ENCODE measurements at regions not wholly inside any gene's neighbourhood (a gene's known extent, or its start where the extent isn't known, plus 50 kb on each side); places are given as distances from the start of the nearest gene placed in this dataset.

DNA sequence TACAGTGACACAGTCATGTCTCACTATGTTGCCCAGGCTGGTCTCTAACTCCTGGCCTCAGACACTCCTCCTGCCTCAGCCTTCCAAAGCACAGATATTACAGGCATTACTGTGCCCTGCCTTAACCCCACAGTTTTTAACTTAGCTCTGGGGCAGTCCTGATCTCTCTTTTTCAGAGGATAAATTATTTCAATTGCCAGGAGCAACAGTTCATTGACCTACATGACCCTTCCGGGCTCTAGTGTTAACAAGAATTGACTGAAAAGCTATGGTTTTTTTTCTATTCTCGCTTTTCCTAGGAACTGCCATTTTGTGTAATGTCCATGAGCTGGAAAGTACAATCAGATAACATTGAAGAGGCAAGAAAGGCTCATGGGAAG, 92.8 kb downstream of the HNRNPLL start:
- no peak for DNase-seq (ENCODE audit: low read depth in 2 of 2)

DNA sequence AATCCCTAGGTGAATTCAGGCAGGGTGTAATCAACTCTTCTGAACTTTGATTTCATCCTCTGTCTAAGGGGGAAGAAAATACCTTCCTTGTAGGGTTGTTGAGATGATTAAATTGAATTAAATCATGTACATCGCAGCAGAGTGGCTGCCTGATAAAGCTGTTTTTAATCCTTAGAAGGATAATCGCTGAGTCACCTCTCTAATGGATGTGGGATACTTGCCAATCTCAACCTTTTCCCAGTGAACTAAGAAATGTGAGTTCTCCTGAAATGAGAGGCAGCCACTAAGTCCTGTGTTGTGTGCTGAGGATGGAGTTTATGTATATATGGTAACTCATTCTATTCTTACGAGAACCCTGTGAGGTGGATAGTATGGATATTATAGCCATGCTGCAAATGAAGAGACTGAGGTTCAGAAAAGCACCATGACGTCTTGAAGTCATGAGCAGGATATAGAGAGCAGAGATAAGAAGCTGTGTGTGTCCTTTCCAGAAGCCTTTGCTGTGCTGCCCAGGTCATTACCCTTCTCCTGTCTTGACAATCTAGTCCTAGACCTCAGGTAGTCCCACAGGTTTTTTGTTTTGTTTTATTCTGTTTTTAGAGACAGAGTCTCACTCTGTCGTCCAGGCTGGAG, 93.3 kb downstream of the HNRNPLL start:
- DNase-seq (ENCODE audit: low read depth in 2 of 2) = no peak

DNA sequence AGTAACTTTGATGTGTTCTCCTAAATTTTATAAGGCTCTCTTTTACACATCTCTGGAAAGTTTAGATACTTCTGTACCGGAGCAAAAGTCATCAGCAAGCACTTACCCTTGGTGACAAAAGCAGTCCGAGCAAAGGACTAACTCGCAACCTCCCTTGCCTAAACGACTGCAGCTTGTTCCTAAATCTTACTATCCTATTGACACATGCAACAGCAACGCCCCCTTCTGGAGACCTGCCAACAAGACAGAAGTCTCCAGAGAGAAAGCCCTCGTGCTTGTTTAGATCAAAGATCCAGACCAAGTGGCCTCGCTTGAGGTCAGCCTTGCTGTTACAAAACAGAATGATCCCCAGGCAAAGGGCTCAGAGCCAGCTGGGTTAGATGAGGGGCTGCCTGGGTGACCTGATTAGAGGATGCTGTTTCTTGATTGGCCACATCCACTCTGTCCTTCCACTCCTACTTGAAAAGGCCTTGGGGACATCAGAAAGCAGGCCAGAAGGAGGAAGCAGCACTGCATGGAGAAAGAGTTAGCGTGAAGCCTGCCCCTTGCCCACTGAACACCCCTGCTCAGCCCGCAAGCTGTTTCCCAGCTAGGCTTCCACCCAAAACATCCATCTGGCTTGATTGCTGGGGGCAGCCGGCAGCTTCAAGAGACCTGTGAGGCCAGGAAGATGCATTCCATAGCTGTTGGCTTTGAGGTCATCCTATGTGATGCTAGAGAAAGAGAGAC, 94.3 kb downstream of the HNRNPLL start:
- DNase-seq (ENCODE audit: low read depth in 2 of 2) = peak; percentile 36 to 60

DNA sequence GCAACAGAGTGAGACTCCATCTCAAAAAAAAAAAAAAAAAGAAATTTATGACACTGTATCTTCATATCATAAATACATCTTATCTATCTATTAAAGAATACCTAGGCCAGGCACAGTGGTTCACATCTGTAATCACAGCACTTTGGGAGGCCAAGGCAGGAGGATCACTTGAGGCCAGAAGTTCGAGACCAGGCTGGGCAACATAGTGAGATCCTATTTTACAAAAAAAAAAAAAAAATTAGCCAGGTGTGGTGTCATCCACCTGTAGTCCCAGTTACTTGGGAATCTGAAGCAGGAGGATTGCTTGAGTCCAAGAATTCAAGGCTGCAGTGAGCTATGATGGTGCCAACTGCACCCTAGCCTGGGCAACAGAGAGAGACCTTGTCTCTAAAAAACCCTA, 95.0 kb downstream of the HNRNPLL start:
- no peak for DNase-seq (ENCODE audit: low read depth in 2 of 2)

DNA sequence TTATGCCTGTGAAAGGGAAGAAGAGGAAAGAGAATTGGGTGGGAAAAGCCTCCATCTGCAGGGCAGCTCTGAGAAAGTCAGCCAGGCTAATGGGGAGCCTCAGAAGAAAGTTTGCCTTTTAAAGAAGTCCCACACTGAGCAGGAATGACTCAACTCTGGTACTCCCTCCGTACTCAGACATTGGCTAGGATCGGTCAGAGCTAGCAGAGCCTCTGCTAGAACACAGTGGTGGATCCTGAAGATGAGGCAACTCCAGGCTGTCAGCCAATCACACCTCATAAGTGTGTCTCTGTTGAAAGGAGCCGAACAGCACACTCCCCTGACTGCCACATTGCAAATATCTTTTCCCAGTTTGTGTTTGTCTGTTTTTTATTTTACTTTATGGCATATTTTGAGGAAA, 96.9 kb downstream of the HNRNPLL start:
- DNase-seq (ENCODE audit: low read depth in 2 of 2) = no peak

DNA sequence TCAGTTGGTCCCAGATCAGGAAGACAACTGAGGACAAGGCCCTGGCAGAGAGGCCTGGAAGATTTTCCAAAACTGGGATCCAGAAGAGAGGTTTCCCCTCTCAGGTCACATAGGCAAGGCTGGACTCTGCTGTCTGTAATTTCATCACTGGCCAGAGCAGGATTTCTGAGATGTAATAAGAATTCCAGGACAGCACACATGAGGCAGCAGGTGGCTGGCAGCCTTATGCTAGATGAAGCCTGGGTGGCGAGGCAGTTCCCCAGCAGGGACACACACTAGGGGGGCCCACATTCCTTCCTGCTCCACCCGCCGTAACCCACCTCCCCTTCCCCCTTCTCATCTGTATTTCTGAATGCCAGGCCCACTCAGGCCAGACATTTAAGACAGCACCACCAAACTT, 98.6 kb downstream of the HNRNPLL start:
- DNase-seq (ENCODE audit: low read depth in 2 of 2) = no peak

DNA sequence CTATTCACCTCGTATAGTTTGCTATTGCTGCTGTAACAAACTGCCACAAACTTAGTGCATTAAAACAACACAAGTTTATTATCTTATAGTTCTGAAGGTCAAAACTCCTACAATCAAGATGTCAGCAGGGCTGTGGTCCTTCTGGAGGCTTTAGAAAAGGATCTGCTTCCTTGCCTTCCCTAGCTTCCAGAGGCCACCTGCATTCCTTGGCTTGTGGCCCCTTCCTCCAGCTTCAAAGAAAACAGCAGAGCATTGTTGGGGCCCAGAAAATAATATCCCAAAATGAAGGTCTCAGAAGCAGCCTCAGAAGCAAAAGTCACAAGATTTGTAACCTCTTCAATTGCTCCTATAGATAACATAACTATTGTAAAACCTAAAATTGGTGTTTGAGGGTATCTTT, 100.6 kb downstream of the HNRNPLL start:
- DNase-seq (ENCODE audit: low read depth in 2 of 2) = no peak

DNA sequence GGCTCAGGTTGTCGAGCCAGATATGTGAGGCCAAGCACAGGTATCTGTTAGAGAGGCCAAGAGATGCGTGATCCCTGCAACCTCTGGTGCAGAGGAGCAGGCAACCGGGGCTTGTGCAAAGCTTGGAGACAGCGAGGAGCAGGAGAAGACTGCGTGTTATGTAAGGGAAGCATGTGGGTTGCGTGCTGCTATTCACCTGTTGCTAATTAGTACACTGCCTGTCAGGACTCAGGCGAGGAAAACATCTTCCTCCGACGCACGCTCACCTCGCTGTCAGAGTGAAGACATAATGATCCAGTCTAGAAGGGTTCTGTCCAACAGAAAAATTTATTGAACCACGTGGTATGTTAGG, 102.5 kb downstream of the HNRNPLL start:
- no peak for DNase-seq (ENCODE audit: low read depth in 2 of 2)

DNA sequence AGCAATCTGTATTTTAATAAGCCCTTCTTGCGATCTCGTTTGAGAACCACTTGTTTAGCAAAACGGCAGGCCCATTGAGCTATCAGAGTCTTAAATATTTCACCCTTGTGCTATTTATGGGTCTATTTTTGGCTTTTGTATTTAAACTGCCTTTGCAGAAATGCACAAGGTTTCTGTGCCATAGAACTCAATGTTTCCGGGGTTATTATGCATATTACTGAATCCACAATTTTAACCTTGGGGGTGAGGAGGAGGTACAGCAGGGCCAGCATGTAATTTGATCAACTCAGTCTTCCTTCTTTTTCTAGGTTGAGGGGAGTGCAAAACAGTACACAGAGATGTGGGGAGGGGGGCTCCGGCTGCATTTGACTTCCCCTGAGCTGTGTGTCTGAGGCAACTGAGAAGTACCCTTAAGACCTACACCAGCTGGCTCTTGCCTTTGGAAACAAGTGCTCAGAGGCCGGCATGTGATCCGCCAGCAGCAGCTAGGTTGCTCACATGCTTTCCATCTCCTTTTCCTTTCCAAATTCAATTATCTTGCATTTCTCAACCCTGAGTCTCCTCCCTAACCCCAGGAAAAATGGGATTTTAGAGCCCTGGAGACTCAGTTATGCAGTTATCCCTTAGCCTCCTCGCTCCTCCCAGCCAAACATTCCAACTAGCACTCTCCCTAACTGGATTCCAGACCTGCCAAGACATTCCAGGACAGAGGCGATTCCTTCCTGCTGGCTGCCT, 103.0 kb downstream of the HNRNPLL start:
- no peak for DNase-seq (ENCODE audit: low read depth in 2 of 2)

DNA sequence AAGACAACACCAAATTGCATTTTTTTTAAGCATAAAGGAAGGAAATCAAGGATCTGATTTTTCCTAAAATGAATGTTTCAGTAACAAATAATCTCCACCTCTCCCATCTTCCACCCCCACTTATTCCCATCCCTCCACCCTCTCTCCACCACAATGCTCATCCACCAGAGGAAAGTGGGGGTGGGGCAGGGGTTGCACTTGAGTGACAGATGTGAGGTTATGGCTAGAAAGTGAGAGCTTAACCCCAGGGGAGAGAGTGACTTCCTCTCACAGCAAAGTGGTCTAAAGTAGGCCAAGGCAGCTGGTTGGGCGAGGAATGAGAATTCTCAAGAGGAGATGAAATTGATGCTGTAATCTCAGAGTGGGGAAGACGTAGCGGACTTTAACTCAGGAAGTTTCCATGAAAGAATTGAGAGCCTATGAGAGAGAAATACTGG, 104.7 kb downstream of the HNRNPLL start:
- no peak for DNase-seq (ENCODE audit: low read depth in 2 of 2)

DNA sequence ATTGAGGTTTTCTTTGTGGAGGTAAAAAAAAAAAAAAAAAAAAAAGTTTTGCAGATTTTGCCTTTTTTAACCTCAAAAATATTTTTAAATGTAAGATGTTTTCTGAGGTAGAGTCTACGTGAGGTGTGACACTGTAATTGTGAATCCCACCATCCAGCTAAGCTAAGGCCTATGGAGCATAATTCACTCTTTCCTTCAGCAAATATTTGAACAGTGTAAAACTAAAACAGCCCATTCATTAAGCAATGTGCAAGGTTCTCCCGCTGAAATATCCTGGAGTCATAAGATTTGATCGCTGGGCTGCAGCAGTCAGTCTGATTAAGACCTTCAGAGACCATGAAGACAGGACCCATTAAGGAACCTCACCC, 105.1 kb downstream of the HNRNPLL start:
- DNase-seq (ENCODE audit: low read depth in 2 of 2) = no peak

DNA sequence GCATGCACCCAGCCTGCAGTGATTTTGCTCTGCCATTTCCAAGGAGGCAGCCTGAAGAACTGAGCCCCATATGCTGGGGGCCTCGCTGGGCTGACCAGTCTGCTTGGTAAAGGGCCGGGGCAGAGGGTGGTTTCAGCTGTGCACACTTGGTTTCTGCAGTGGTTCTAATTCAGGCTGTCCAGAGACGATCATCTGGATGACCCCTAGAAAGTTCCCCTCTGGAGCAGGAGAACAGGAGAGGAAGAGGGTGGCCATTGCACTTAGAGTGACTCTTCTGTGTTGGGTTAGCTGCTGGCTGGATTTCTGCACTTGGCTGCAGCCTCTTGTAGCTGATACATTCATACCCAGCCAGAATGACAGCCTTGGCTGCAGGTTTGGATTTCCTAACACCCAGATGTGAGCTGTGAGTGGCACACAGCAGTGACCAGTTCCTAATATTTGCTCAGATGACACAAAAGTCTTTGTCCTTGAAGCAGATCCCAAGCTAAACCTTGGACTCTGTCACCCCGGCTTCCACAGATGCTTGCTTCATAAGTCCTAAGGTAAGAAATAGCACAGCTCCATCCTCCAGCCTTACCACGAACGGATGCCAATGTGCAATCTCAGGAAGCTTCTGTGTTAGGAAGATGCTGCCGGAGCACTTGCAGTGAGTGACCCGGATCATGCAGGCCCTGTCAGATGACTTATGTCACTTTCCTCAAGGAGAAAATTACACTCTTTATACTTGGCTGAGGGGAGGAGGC, 105.6 kb downstream of the HNRNPLL start:
- DNase-seq (ENCODE audit: low read depth in 2 of 2) = no peak

DNA sequence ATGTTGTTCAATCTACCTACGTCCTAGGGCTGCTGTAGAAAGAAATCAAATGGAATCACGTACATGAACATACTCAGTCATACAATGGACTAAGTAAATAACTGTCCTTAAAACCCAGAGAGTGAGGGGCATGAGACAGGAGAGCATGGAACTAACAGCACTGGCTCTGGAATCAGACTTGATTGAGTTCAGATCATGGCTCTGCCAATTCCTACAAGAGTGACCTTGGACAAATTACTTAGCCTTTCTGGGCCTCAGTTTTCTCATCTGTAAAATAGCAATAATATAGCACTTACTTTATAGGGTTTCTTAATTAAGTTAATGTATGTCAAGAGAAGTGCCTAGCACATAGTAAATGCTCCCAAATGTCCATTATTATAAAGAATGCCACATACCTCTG, 106.8 kb downstream of the HNRNPLL start:
- DNase-seq (ENCODE audit: low read depth in 2 of 2) = no peak

DNA sequence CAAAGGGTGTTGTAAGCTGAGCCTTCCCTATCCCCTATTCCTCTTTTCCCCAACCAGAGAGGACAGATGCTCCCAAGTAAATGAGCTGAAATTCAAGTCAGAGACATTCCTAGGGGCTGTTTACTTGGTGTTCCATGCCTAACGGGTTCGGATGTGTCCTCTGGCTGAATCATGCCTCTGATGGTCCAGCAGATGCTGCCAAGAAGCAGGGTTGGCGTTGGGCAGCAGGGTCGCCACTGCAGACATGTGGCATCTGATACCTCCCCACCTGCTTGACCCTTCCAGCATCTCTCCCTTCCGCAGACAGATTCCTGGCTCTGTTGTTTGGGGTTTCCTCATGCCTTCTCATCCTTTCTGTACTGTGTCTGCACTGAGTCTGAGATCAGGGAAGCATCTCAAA, 108.3 kb downstream of the HNRNPLL start:
- no peak for DNase-seq (ENCODE audit: low read depth in 2 of 2)

DNA sequence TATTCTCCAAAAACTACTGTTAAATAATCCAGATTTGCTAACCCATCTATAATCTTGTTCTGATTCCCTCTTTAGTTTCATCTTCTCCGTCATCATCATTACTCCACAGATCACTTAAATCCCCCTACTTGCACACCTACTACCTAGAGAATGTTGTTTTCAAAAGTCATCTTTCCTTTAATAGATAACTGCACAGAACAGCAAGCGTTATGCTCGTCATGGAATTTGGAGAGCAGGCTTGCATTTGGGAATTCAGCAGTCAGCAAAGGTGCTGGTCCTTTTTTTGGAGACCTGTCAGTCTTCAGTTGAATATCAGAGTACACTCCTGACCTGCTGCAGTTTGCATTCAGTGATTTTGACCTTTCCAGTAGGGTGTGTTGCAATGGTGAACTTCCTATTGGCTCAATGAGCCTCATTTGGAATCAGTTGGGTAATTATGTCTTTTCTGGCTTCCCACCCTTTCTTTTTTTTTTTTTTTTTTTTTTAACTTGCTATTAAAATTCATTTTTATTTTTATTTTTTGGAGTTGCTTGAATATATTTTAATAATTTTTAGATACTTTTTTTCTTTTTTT, 110.6 kb downstream of the HNRNPLL start:
- no peak for DNase-seq (ENCODE audit: low read depth in 2 of 2)

DNA sequence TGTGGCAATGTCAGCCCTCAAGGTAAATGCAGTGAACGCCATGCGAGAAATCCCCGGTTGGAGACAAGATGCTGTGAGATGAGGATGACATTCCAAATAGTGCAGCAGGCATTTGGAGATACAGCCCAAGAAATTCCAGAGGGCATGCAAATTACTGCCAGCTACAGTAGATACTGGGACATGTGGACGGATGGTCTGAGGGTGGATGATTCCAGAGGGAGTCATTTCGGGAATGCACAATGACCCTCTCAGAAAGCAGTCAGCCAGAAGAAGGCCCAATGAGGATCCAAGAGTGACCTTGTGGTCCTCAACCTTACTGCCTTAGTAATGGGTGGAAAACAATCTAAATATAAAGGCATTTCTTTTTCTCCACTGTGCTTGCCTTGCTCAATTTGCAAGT, 111.3 kb downstream of the HNRNPLL start:
- DNase-seq (ENCODE audit: low read depth in 2 of 2) = no peak

DNA sequence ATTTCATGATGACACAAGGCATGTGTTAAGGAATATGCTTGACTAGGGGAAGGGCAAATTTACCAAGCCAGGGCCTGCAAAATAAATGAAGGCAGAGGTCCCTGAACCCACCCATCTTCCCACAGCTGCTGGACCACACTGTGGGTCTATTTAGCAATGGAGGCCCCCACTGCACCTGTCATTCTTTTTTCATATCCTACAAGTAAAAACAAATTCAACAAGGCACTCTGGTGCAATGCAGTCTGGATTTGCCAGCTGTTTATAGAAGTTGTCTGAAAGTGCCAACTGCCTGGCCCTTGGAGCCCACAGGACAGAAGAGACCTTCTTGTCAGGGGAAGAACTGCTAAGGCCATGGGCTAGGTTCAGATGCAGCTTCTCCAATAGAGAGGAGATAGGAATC, 112.8 kb upstream of the ATL2 start:
- no peak for DNase-seq (ENCODE audit: low read depth in 2 of 2)

DNA sequence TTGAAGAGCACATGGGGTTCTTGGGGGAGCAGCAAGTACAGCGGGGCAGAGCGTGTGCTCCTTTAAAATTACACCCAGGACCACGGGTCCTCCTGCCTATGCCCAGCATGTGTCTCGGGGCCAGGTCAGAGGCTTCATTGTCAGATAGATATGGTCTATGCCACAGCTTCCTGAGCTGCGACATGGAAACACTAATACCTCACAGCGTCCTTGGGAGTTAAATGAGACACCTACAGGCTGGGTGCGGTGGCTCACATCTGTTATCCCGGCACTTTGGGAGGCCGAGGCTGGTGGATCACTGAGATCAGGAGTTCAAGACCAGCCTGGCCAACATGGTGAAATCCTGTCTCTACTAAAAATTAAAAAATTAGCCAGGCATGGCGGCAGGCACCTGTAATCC, 110.8 kb upstream of the ATL2 start:
- no peak for DNase-seq (ENCODE audit: low read depth in 2 of 2)

DNA sequence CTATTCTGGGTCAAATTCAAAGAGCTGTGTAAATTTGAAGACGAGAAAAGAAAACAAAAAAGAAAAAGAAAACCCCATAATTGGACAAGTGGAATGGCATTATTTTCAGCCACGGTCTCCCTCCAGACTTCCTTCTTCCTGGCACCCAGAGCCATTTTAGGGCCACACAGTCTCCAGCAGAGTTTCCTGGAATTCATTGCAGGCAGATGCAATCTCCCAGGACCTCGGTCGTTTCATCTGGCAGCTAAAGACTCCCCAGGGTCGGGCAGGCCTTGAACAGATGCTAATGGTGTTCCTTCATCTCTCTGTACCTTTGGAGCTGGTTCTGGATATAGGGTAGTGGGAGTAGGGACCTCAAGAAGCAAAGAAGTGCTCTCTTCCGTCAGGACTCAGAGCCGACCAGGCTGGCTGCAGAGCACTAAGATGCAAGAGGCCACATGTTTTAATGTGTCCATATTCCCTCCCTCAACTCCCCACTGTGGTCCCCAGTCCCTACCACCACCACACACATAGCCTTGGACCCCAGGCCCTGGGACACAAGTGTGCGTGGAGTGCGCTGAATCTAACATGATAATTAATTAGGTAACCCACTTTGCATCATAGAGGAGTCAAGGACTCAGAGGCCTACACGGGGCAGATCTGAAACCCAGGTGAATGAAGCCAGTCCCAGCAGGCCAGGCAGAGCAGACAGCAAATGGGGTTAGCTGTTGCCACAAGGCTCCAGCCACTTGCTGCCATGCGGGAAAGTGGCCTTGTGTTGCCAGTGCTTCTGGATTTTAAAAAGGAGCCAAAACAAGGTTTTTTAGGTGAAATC, 109.3 kb upstream of the ATL2 start:
- no peak for DNase-seq (ENCODE audit: low read depth in 2 of 2)

DNA sequence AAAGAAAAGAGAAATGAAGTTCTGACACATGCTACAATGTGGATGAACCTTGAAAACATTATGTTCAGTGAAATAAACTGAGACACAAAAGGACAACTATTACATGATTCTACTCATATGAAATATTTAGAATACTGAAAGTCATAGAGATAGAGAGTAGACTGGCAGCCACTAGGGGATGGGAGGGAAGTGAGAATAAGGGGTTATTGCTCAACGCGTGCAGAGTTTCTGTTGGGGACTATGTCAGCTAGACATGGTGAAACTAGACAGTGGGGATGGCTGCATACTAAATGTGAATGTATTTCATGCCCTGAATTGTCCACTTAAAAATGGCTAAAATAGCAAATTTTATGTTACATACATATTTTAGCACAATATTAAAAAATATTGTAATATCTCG, 108.7 kb upstream of the ATL2 start:
- DNase-seq (ENCODE audit: low read depth in 2 of 2) = no peak

DNA sequence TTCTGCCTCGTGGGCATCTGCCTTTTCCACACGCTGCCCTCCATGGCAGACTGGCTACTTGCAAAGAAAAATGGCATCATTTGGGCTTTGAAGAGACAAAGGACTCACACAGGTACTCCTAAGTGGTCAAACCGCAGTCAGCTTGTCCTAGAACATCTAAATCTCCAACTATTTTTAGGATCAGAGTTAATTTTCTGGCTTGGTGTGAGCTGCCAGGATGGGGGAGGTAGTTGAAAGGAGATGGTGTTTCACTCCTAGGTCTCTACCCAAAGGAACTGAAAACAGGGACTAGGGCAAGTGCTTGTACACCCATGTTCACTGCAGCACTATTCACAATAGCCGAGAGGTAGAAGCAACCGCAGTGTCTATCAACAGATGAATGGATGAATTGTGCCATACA, 107.9 kb upstream of the ATL2 start:
- DNase-seq (ENCODE audit: low read depth in 2 of 2) = no peak

All from stimulated activated CD8-positive, alpha-beta memory T cell treated with anti-CD3 and anti-CD28 coated beads, Interleukin-15, amount 100 ng/mL, for 4 hours (primary cell).